H9 (cell line): ENCODE measurements at regions not wholly inside any gene's neighbourhood (a gene's known extent, or its start where the extent isn't known, plus 50 kb on each side); places are given as distances from the start of the nearest gene placed in this dataset.
"Not testable (repeated sequence)": the region's sequence is repeated elsewhere in the genome, so short reads cannot be mapped to it uniquely, and the experiment has no call there.

ENCODE experiments used
- DNase-seq: peaks from one replicate; pipeline ENCODE4 v3.0.0-alpha.2; 2017
- H2AFZ ChIP-seq: one replicate; pipeline ENCODE4 v1.6.1; 2013; ENCODE audit warnings: mild to moderate bottlenecking, low read length, control low read depth, moderate library complexity
- H2AK5ac ChIP-seq: 2 replicates; pipeline ENCODE4 v1.6.1; 2013; ENCODE audit warnings: low read length, control low read depth, mixed read lengths; ENCODE audit not compliant: insufficient read length
- H2BK120ac ChIP-seq: one replicate; pipeline ENCODE4 v1.6.1; 2013; ENCODE audit warnings: low read depth, mild to moderate bottlenecking, low read length, control low read depth, inconsistent platforms; ENCODE audit not compliant: poor library complexity, severe bottlenecking
- H2BK12ac ChIP-seq: 2 replicates; pipeline ENCODE4 v1.6.1; 2013; ENCODE audit warnings: low read length, control low read depth, mixed read lengths, low read depth; ENCODE audit not compliant: insufficient read length
- H2BK15ac ChIP-seq: 2 replicates; pipeline ENCODE4 v1.6.1; 2013; ENCODE audit warnings: low read depth, low read length, control low read depth
- H2BK20ac ChIP-seq: one replicate; pipeline ENCODE4 v1.6.1; 2013; ENCODE audit warnings: low read depth, mild to moderate bottlenecking, low read length, control low read depth, inconsistent platforms; ENCODE audit not compliant: poor library complexity, severe bottlenecking
- H2BK5ac ChIP-seq: 2 replicates; pipeline ENCODE4 v1.6.1; 2013; ENCODE audit warnings: low read length, control low read depth, mixed read lengths; ENCODE audit not compliant: insufficient read length
- H3K14ac ChIP-seq: 2 replicates; pipeline ENCODE4 v1.6.1; 2013; ENCODE audit warnings: low read length, control low read depth; ENCODE audit not compliant: insufficient read depth
- H3K18ac ChIP-seq: 2 replicates; pipeline ENCODE4 v1.6.1; 2013; ENCODE audit warnings: low read depth, mild to moderate bottlenecking, mixed read lengths, low read length, control low read depth; ENCODE audit not compliant: insufficient read length
- H3K23ac ChIP-seq: 2 replicates; pipeline ENCODE4 v1.6.1; 2013; ENCODE audit warnings: low read length, control low read depth, mixed read lengths, low read depth; ENCODE audit not compliant: insufficient read length
- H3K23me2 ChIP-seq: 2 replicates; pipeline ENCODE4 v1.6.1; 2013; ENCODE audit warnings: low read depth, mild to moderate bottlenecking, mixed read lengths, low read length, control low read depth; ENCODE audit not compliant: insufficient read length, poor library complexity, severe bottlenecking
- H3K27ac ChIP-seq: 2 replicates; pipeline ENCODE4 v1.5.1; 2013; ENCODE audit warnings: low read length, control low read depth, mixed read lengths, low read depth; ENCODE audit not compliant: insufficient read length
- H3K27me3 ChIP-seq: 2 replicates; pipeline ENCODE4 v1.6.1; 2013; ENCODE audit warnings: low read length, control low read depth, inconsistent platforms; ENCODE audit not compliant: insufficient read depth
- H3K4ac ChIP-seq: 2 replicates; pipeline ENCODE4 v1.6.1; 2013; ENCODE audit warnings: low read depth, mild to moderate bottlenecking, control low read depth, inconsistent platforms, low read length, moderate library complexity
- H3K4me1 ChIP-seq: 2 replicates; pipeline ENCODE4 v1.6.1; 2013; ENCODE audit warnings: low read length, control low read depth, inconsistent platforms; ENCODE audit not compliant: insufficient read depth
- H3K4me2 ChIP-seq: 2 replicates; pipeline ENCODE4 v1.6.1; 2013; ENCODE audit warnings: low read length, control low read depth, mixed read lengths; ENCODE audit not compliant: insufficient read length, insufficient read depth
- H3K56ac ChIP-seq: 2 replicates; pipeline ENCODE4 v1.6.1; 2013; ENCODE audit warnings: low read depth, mild to moderate bottlenecking, mixed read lengths, low read length, control low read depth; ENCODE audit not compliant: insufficient read length
- H3K79me1 ChIP-seq: 2 replicates; pipeline ENCODE4 v1.6.1; 2013; ENCODE audit warnings: low read depth, mild to moderate bottlenecking, moderate library complexity, low read length, control low read depth, inconsistent platforms; ENCODE audit not compliant: insufficient read depth, poor library complexity, severe bottlenecking
- H3K79me2 ChIP-seq: 2 replicates; pipeline ENCODE4 v1.6.1; 2013; ENCODE audit warnings: low read length, control low read depth, inconsistent platforms; ENCODE audit not compliant: insufficient read depth
- H3K9ac ChIP-seq: 2 replicates; pipeline ENCODE4 v1.6.1; 2013; ENCODE audit warnings: low read length, control low read depth, mixed read lengths; ENCODE audit not compliant: insufficient read length; ENCODE audit errors: extremely low read depth
- H3K9me3 ChIP-seq: one replicate; pipeline ENCODE4 v1.6.1; 2013; ENCODE audit warnings: low read depth, low read length, inconsistent platforms; ENCODE audit not compliant: control insufficient read depth
- H3T11ph ChIP-seq: one replicate; pipeline ENCODE4 v1.6.1; 2013; ENCODE audit warnings: mild to moderate bottlenecking, low read length, control low read depth, inconsistent platforms
- H4K20me1 ChIP-seq: one replicate; pipeline ENCODE4 v1.6.1; 2013; ENCODE audit not compliant: control insufficient read depth, insufficient read length, insufficient read depth
- H4K5ac ChIP-seq: 2 replicates; pipeline ENCODE4 v1.6.1; 2013; ENCODE audit warnings: low read depth, mild to moderate bottlenecking, mixed read lengths, low read length, control low read depth; ENCODE audit not compliant: insufficient read length
- H4K8ac ChIP-seq: replicated peaks from 2 replicates; pipeline ENCODE4 v1.6.1; 2013; ENCODE audit warnings: low read length, control low read depth, mixed read lengths, low read depth; ENCODE audit not compliant: insufficient read length
- H4K91ac ChIP-seq: 2 replicates; pipeline ENCODE4 v1.6.1; 2013; ENCODE audit warnings: low read depth, mild to moderate bottlenecking, moderate library complexity, mixed read lengths, low read length, control low read depth; ENCODE audit not compliant: insufficient read length
- H3K27ac Mint-ChIP-seq, 3 experiments: 2 replicates in 2 of 3; 3 replicates in 1 of 3; pipeline ENCODE4 v1.8.0; 2020 to 2021; ENCODE audit warnings: mixed read lengths in 3 of 3, mild to moderate bottlenecking in 1 of 3, moderate library complexity in 1 of 3
- H3K27me3 Mint-ChIP-seq: 2 replicates; pipeline ENCODE4 v1.8.0; 2021; ENCODE audit warnings: low read depth, mild to moderate bottlenecking, moderate library complexity, mixed read lengths
- H3K36me3 Mint-ChIP-seq, 3 experiments: 2 replicates in 2 of 3; 3 replicates in 1 of 3; pipeline ENCODE4 v1.8.0; 2020 to 2021; ENCODE audit warnings: low read depth in 3 of 3, mixed read lengths in 3 of 3; ENCODE audit not compliant: insufficient read depth in 1 of 3
- H3K4me1 Mint-ChIP-seq, 2 experiments: 2 replicates each; pipeline ENCODE4 v1.8.0; 2020; ENCODE audit warnings: mixed read lengths in 2 of 2
- H3K4me3 Mint-ChIP-seq, 2 experiments: 2 replicates in 1 of 2; 3 replicates in 1 of 2; pipeline ENCODE4 v1.8.0; 2020 to 2021; ENCODE audit warnings: mild to moderate bottlenecking in 2 of 2, mixed read lengths in 2 of 2, moderate library complexity in 1 of 2
- H3K9me3 Mint-ChIP-seq, 2 experiments: 2 replicates in 1 of 2; 3 replicates in 1 of 2; pipeline ENCODE4 v1.8.0; 2020; ENCODE audit warnings: mild to moderate bottlenecking in 2 of 2, mixed read lengths in 2 of 2, moderate library complexity in 1 of 2
- WGBS: extraction: QIAGEN DNeasy Blood & Tissue Kit; methylation state at CpG from one replicate; pipeline ENCODE4 v1.1.7; 2013; ENCODE audit warnings: missing lambda C conversion rate, low lambda C conversion rate, mixed read lengths; ENCODE audit not compliant: insufficient read length; ENCODE audit errors: extremely low coverage; 5-methylcytosine and 5-hydroxymethylcytosine counted together
- TF ChIP-seq, protein P1 (sequence below): fragments of 200-600 bp; sonication (generic); conservative IDR thresholded peaks from 3 replicates; pipeline ENCODE4 v1.8.0; 2021; ENCODE audit warnings: antibody characterized with exemption, mild to moderate bottlenecking

DNA sequence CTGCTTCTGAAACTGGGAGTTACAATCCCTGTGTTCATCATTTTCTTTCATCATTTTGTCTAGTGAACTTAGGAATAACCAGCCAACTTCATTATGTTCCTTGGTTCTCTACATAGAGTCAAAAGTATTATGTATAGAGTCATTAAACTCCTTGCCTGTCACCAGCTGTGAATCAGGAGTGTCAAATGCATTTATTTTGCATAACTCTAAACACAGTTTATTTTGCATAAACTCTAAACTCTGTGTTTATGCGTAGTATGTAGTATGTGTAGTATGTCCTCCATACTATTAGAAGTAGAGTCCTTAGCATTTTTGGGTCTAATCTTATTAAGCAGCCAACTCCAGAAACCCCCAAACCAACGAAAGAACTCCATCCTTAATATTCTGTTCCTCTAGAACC lies 164.4 kb downstream of the EVA1A start:
- no peak overlapping the region for H2AK5ac ChIP-seq
- no peaks in the 10 kb centered on the region for H3K23me2 ChIP-seq
- H3K27ac Mint-ChIP-seq: no peak overlapping the region
- H3K14ac ChIP-seq: no peak overlapping the region
- no peak overlapping the region for H3K18ac ChIP-seq
- no peaks in the 10 kb centered on the region for H3K4me1 ChIP-seq
- H3K9me3 Mint-ChIP-seq: peaks cover 10 to 12% of the 10 kb centered on the region in 2 experiments
- no peak overlapping the region for H4K91ac ChIP-seq
- no peaks in the 10 kb centered on the region for H3K9me3 ChIP-seq
- no peak overlapping the region for H3K56ac ChIP-seq
- no peaks in the 10 kb centered on the region for H4K20me1 ChIP-seq
- no peak overlapping the region for H2BK5ac ChIP-seq
- no peak overlapping the region for H3K9ac ChIP-seq
- H2BK15ac ChIP-seq: no peak overlapping the region
- H3K4me1 Mint-ChIP-seq: peaks cover under 1% of the 10 kb centered on the region in 2 experiments; a peak in 1 of 4 replicates
- H3K79me2 ChIP-seq: no peaks in the 10 kb centered on the region
- H3K36me3 Mint-ChIP-seq: no peaks in the 10 kb centered on the region; a peak in 1 of 7 replicates
- DNase-seq: no peak
- WGBS: no CpG with 5 or more reads among the region's 2 CpGs
- H4K8ac ChIP-seq: no peak overlapping the region
- no peak overlapping the region for H3K27ac ChIP-seq
- no peak overlapping the region for H2AFZ ChIP-seq
- no peak overlapping the region for H2BK20ac ChIP-seq
- H3K27me3 ChIP-seq: no peaks in the 10 kb centered on the region
- no peak overlapping the region for H3K4me2 ChIP-seq
- no peak overlapping the region for H4K5ac ChIP-seq
- no peaks in the 10 kb centered on the region for H3K27me3 Mint-ChIP-seq
- H2BK120ac ChIP-seq: no peak overlapping the region
- H3K4me3 Mint-ChIP-seq: no peak overlapping the region
- TF ChIP-seq, protein P1, sequence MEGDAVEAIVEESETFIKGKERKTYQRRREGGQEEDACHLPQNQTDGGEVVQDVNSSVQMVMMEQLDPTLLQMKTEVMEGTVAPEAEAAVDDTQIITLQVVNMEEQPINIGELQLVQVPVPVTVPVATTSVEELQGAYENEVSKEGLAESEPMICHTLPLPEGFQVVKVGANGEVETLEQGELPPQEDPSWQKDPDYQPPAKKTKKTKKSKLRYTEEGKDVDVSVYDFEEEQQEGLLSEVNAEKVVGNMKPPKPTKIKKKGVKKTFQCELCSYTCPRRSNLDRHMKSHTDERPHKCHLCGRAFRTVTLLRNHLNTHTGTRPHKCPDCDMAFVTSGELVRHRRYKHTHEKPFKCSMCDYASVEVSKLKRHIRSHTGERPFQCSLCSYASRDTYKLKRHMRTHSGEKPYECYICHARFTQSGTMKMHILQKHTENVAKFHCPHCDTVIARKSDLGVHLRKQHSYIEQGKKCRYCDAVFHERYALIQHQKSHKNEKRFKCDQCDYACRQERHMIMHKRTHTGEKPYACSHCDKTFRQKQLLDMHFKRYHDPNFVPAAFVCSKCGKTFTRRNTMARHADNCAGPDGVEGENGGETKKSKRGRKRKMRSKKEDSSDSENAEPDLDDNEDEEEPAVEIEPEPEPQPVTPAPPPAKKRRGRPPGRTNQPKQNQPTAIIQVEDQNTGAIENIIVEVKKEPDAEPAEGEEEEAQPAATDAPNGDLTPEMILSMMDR: no peak
- H3K23ac ChIP-seq: no peak overlapping the region
- no peak overlapping the region for H2BK12ac ChIP-seq
- H3K79me1 ChIP-seq: no peaks in the 10 kb centered on the region
- H3K4ac ChIP-seq: no peak overlapping the region
- H3T11ph ChIP-seq: no peak overlapping the region

DNA sequence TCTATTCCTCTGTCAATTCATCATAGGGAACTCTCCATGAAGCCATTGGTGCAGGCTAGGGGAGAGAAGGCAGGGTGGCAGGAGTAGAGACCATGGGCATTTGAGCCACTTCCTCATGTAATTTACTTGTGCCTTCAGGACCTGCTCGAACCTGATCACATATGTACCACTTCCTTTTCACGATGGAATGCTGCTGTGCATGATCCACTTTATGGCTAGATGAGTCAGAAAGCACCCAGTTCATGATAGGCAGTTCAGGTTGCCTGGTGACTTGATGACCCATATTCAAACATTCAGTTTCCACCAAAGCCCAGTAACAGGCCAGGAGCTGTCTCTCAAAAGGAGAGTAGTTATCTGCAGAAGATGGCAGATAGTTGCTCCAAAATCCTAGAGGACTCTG lies 166.0 kb downstream of the EVA1A start:
- not testable (repeated sequence) for H2BK20ac ChIP-seq, DNase-seq, H2AFZ ChIP-seq, H3K4me3 Mint-ChIP-seq, H3K27me3 ChIP-seq, H3K14ac ChIP-seq, H3K4me1 ChIP-seq, H4K8ac ChIP-seq, H2BK12ac ChIP-seq, H3K36me3 Mint-ChIP-seq, H3K27me3 Mint-ChIP-seq, H4K20me1 ChIP-seq, H3K4me2 ChIP-seq, H3K27ac ChIP-seq, H3K79me1 ChIP-seq, H2BK15ac ChIP-seq, H4K5ac ChIP-seq, H2BK120ac ChIP-seq, H3K23ac ChIP-seq, H3K23me2 ChIP-seq, H2BK5ac ChIP-seq, H3K27ac Mint-ChIP-seq, H3K9ac ChIP-seq, H2AK5ac ChIP-seq, H4K91ac ChIP-seq, H3K4me1 Mint-ChIP-seq, H3T11ph ChIP-seq, H3K18ac ChIP-seq, H3K56ac ChIP-seq, H3K4ac ChIP-seq, H3K79me2 ChIP-seq, H3K9me3 ChIP-seq
- peaks cover 10 to 12% of the 10 kb centered on the region in 2 experiments for H3K9me3 Mint-ChIP-seq
- no CpG with 5 or more reads among the region's 2 CpGs for WGBS
